Activated T-helper 2 cell treated with anti-CD3 and anti-CD28 coated beads, Interferon-gamma antibody, Interleukin-2, Interleukin-4, amounts not matched to agents 10 μg/mL and 5 μg/mL and 100 μg/mL, durations not matched to agents 14 hours and 24 hours and 36 hours (primary cell): ENCODE measurements at regions not wholly inside any gene's neighbourhood (a gene's known extent, or its start where the extent isn't known, plus 50 kb on each side); places are given as distances from the start of the nearest gene placed in this dataset.
"Not testable (repeated sequence)": the region's sequence is repeated elsewhere in the genome, so short reads cannot be mapped to it uniquely, and the experiment has no call there.

Experiments
- DNase-seq: peaks from one replicate; pipeline ENCODE4 v3.0.0; 2021; ENCODE audit warnings: low spot score
- H3K27ac Mint-ChIP-seq: one replicate; pipeline ENCODE4 v1.8.0; 2021; ENCODE audit warnings: mixed read lengths
- H3K27me3 Mint-ChIP-seq: one replicate; pipeline ENCODE4 v1.8.0; 2021; ENCODE audit warnings: low read depth, mixed read lengths
- H3K36me3 Mint-ChIP-seq: one replicate; pipeline ENCODE4 v1.8.0; 2021; ENCODE audit warnings: low read depth, mixed read lengths
- H3K4me1 Mint-ChIP-seq: one replicate; pipeline ENCODE4 v1.8.0; 2021; ENCODE audit warnings: low read depth, mixed read lengths
- H3K4me3 Mint-ChIP-seq: one replicate; pipeline ENCODE4 v1.8.0; 2021; ENCODE audit warnings: low read depth, mild to moderate bottlenecking, moderate library complexity, mixed read lengths
- H3K9me3 Mint-ChIP-seq: one replicate; pipeline ENCODE4 v1.8.0; 2021; ENCODE audit warnings: mixed read lengths
- intact Hi-C: fragments of 100-400 bp; cut with micrococcal nuclease; formaldehyde crosslinking; loops from one replicate; pipeline ENCODE4 v1.15.1; 2023

DNA sequence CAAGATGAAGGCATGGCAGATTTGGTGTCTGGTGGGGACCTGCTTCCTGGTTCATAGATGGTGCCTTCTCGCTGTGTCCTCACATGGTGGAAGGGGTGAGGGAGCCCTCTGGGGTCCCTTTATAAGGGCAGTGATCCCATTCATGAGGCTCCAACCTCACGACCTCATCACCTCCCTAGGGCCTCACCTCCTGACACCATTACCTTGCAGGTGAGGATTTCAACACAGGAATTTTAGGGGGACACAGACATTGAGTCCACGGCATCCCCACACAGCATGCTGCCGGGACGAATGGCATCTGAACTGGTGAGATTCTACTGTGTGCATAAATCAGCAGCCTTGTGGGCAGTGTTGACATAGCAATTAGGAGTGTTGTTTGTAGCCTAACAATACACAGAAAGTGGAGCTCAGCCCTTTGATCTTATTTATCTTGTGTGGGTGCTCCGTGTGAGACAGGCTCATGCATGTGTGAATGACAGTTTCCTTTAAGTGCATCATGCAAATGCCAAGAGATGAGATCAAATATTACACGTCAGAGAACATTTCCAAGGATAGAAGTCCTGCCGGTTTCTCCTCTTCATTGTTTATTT lies 368.7 kb upstream of the AMELY start:
- H3K9me3 Mint-ChIP-seq: not testable (repeated sequence)

DNA sequence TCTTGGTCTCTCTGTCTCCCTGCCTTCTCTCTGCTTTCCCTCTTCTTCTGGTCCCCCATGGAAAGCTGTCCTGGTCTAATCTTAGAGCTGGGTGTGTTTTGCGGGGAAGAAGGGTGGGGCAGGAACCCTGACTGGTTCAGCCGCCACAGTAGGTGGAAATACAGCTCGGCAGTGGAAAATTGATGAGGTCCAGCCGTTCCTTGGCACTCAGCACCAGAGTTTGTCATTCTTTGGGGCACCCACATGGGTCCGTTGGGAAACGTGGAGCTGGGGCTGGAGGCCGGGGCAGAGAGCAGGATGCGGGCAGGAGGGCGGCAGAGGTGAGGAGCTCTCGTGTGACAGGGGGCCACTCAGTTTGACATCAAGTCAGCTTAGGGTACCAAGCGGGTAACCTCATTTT lies 364.2 kb upstream of the AMELY start:
- no peaks in the 10 kb centered on the region for H3K27me3 Mint-ChIP-seq
- no peaks in the 10 kb centered on the region for H3K9me3 Mint-ChIP-seq
- H3K4me3 Mint-ChIP-seq: peak overlapping the region; percentile 99
- no peak for DNase-seq
- intact Hi-C loops: loop anchor here (2.0 to 5.0 kb wide), 2 partner anchors 15 to 67 kb away; no protein-coding TSS in a partner anchor
- peaks cover 36% of the 10 kb centered on the region for H3K4me1 Mint-ChIP-seq
- peak overlapping the region; percentile 93 for H3K27ac Mint-ChIP-seq
- peaks cover 38% of the 10 kb centered on the region for H3K36me3 Mint-ChIP-seq

More for the DNA sequence above, 368.7 kb upstream of the AMELY start:
- DNase-seq, intact Hi-C loops, H3K27me3 Mint-ChIP-seq: not testable (repeated sequence)
- Mint-ChIP-seq H3K4me3 (peak overlapping the region; percentile 76), H3K36me3 (peaks cover 57% of the 10 kb centered on the region), H3K4me1 (peaks cover 61% of the 10 kb centered on the region), H3K27ac (peak overlapping the region; percentile 88)

DNA sequence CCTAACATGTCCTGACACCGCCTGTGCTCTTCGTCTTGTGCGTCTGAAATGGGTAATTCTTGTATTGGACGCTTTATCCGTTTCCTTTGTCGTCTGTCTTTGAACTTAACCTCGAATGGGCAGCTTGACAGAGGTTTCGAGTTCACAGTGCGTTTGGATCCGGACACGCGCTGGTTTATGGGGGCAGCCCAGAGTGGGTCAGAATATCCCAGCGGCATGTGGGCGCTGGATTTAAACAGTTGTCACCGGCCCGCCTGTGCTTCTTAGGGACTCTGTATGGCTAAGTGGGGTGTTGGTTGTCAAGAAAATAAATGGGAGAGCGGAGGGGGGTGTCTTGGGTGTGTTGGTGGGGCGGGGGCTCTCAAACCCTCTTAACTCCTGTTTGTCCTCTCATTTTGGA lies 363.5 kb upstream of the AMELY start:
- peaks cover 37% of the 10 kb centered on the region for H3K36me3 Mint-ChIP-seq
- no peaks in the 10 kb centered on the region for H3K9me3 Mint-ChIP-seq
- intact Hi-C loops: loop anchor here (2.0 to 5.0 kb wide), 2 partner anchors 16 to 67 kb away; no protein-coding TSS in a partner anchor
- H3K27me3 Mint-ChIP-seq: no peaks in the 10 kb centered on the region
- DNase-seq: no peak
- H3K4me1 Mint-ChIP-seq: peaks cover 32% of the 10 kb centered on the region
- H3K4me3 Mint-ChIP-seq: peak overlapping the region; percentile 99
- peak overlapping the region; percentile 93 for H3K27ac Mint-ChIP-seq

DNA sequence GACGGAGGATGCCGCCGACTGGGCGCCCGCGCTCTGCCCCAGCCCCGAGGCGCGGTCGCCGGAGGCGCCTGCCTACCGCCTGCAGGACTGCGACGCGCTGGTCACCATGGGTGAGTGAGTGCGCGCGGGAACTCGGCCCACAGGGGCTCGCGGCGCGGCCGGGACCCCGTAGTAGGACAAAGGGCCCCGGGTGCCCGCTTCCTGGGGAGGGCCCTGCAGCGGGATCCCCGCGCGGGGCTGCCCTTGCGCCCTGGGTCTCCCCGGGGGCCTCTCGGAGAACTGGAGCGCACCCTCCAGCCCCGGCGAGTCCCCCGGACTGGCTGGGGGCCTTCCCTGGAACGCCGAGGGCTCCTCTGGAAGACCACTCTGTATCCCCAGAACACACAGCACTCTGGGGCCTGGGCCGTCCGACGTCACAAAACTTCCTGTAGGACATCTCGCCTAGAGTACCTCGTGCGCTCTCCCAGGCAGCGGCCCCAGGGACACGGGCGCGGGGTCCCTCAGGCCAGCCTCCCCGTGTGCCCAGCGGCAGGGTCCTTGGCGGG lies 362.9 kb upstream of the AMELY start:
- peak overlapping the region; percentile 99 for H3K4me3 Mint-ChIP-seq
- peaks cover 27% of the 10 kb centered on the region for H3K4me1 Mint-ChIP-seq
- H3K9me3 Mint-ChIP-seq: no peaks in the 10 kb centered on the region
- H3K27me3 Mint-ChIP-seq: no peaks in the 10 kb centered on the region
- intact Hi-C loops: loop anchor here (2.0 to 5.0 kb wide), 2 partner anchors 16 to 53 kb away; no protein-coding TSS in a partner anchor
- DNase-seq: no peak
- H3K27ac Mint-ChIP-seq: peak overlapping the region; percentile 93
- peaks cover 32% of the 10 kb centered on the region for H3K36me3 Mint-ChIP-seq

DNA sequence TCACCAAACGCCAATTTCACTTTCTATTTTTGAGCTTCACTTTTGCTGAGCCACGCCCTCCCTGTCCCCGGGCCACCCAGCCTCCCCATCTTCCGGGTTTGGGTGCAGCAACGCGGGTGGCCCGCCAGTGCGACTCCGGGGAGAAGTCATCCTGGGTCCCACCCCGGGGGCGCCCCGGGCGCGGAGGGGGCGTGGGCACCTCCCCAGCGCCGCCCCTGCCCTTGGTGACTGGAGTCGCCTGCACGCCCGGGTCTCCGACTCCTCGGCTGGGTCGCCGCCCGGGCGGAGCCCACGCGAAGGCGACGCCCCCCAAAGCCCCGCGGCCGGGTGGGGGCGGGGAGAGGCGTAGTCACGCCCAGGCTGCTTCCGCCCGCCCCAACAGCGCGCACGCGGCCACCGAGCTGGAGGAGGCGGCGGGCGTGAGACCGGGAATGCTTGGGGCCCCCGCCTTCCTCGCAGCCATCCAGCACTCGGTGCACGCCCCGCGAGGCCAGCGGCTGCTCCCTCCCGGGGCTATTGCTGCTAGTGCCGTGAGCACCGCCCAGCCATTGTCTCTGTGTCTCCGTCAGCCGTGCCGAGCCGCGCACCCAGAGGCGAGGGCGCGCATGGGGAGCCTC lies 362.1 kb upstream of the AMELY start:
- Mint-ChIP-seq H3K36me3 (peaks cover 27% of the 10 kb centered on the region), H3K27ac (peak overlapping the region; percentile 98), H3K27me3 (no peaks in the 10 kb centered on the region), H3K4me3 (peak overlapping the region; percentile 95), H3K4me1 (peaks cover 20% of the 10 kb centered on the region), H3K9me3 (no peaks in the 10 kb centered on the region)
- intact Hi-C loops: loop anchor here (2.0 to 5.0 kb wide), 2 partner anchors 17 to 54 kb away; no protein-coding TSS in a partner anchor
- DNase-seq: peak; percentile 91

DNA sequence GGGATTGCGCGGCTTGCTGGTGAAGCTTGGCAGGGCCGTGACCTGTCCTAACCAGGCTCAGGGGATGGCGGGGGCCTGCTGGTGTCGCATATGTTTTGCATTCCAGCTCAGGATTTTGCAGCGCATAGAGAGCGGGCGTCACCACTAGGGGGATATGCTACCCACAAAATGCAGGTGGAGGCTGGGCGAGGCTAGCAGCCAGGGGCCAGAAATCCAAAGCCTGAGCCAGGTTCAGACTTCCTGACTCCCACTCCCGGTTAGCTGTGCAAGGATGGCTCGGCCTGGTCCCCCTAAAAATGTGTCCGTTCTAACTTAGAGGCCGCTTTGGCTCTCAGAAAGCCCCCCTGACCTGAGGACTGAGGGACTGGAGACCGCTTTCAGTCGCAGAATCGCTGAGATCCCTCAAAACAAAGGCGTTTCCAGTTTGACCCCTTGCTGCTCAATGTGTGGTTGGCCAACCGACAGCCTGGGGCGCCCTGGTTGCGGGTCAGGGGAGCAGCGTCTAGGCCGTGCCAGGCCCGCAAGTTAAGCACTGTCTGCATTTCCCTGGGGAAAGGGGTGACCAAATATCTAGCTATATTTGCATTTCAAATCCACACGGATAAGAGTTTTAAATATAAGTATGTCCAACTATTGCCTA lies 361.1 kb upstream of the AMELY start:
- intact Hi-C loops: loop anchor here (5.0 kb wide), 1 partner anchor 55 kb away; no protein-coding TSS in a partner anchor
- peak; percentile 33 for DNase-seq
- Mint-ChIP-seq H3K27me3 (no peaks in the 10 kb centered on the region), H3K27ac (peak overlapping the region; percentile 98), H3K4me1 (peaks cover 21% of the 10 kb centered on the region), H3K4me3 (peak overlapping the region; percentile 95), H3K36me3 (peaks cover 24% of the 10 kb centered on the region), H3K9me3 (no peaks in the 10 kb centered on the region)

DNA sequence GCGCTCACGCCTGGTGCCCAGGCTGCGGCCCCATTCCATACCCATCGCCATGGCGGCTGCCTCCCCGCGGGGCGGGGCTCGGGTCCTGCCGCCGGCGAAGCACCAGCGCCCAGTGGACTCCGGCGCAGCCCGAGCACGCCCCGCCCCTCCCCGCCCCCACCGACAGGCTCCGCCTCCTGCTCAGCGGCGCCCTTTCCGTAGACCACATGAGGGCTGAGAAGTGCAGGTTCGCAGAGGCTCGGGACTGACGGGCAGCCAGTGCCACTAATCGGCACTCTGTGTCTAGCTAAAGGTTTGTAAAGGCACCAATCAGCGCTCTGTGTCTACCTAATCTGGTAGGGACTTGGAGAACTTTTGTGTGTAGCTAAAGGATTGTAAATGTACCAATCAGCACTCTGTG lies 352.2 kb upstream of the AMELY start:
- H3K36me3 Mint-ChIP-seq: no peaks in the 10 kb centered on the region
- no peaks in the 10 kb centered on the region for H3K27me3 Mint-ChIP-seq
- intact Hi-C loops: no loop called here
- peaks cover 7% of the 10 kb centered on the region for H3K4me1 Mint-ChIP-seq
- no peaks in the 10 kb centered on the region for H3K9me3 Mint-ChIP-seq
- H3K27ac Mint-ChIP-seq: no peak overlapping the region
- no peak for DNase-seq
- no peak overlapping the region for H3K4me3 Mint-ChIP-seq

DNA sequence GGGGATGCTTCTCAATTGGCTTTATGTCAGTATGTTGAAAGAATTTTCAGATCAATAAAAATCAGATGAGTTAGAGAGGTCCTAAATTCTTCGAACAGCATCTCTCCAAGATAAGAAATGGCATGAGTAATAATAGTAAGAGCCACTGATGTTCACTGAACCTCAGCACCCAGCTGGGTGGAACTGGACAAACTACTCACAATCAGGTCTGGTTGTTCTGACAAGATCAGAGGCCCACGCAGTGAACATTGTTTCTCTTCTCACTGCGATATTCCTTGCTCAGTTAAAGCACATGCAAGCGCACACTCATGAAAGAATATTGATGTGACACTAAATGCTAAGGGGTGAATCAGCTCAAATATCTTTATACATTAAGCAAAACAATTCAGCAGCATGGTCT lies 351.0 kb upstream of the AMELY start:
- Mint-ChIP-seq H3K9me3 (peaks cover 5% of the 10 kb centered on the region), H3K27me3 (no peaks in the 10 kb centered on the region), H3K4me1 (peaks cover 4% of the 10 kb centered on the region), H3K27ac (no peak overlapping the region), H3K36me3 (no peaks in the 10 kb centered on the region), H3K4me3 (no peak overlapping the region)
- no peak for DNase-seq
- intact Hi-C loops: no loop called here

DNA sequence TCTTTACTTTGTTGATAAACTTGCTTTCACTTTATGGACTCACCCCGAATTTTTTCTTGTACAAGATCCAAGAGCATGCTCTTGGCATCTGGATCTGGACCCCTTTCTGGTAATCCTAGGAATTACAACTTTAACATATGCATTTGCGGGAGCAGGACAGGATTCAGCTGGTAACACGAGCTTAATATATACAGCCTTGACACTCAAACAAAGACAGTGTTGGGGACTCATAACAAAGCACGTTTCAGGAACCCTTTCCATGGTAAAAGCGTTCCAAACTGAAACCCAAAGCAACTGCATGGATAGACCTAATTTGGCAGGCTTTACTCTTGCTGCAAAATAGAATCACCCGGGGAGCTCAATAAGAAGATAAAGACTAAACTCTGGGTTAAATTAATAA lies 349.7 kb upstream of the AMELY start:
- Mint-ChIP-seq H3K27ac (no peak overlapping the region), H3K4me3 (no peak overlapping the region), H3K4me1 (peaks cover 4% of the 10 kb centered on the region), H3K9me3 (peaks cover 11% of the 10 kb centered on the region), H3K27me3 (no peaks in the 10 kb centered on the region), H3K36me3 (peaks cover 4% of the 10 kb centered on the region)
- intact Hi-C loops: no loop called here
- DNase-seq: no peak

DNA sequence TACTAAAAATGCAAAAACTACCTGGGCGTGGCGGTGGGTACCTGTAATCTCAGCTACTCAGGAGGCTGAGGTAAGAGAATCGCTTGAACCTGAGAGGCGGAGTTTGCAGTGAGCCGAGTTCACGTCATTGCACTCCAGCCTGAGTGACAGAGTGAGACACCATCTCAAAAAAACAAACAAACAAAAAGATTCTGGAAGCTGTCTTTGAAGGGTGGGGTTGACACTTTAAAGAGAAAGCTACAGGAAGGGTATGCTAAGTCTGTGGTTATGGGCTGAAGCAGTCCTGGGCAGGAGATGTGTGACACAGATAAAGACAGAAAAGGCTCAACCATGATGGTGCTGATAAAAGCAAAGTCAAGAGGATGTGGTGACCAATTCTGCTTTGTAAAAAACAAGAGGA lies 328.5 kb upstream of the AMELY start:
- H3K4me3 Mint-ChIP-seq: peak overlapping the region; percentile 17
- DNase-seq: peak; percentile 60
- peaks cover 34% of the 10 kb centered on the region for H3K4me1 Mint-ChIP-seq
- H3K27me3 Mint-ChIP-seq: no peaks in the 10 kb centered on the region
- H3K9me3 Mint-ChIP-seq: peaks cover 16% of the 10 kb centered on the region
- peaks cover 12% of the 10 kb centered on the region for H3K36me3 Mint-ChIP-seq
- intact Hi-C loops: no loop called here
- peak overlapping the region; percentile 85 for H3K27ac Mint-ChIP-seq

DNA sequence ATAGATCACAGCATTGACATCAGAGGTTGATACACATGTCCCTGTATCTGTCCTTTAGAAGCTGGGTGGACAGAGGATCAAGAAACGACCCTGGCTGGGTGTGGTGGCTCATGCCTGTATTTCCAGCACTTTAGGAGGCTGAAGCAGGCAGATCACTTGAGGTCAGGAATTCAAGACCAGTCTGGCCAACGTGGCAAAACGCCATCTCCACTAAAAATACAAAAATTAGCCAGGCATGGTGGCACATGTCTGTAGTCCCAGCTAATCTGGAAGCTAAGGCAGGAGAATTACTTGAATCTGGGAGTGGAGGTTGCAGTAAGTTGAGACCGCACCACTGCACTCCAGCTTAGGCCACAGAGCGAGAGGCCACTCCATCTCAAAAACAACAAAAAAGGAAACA lies 300.4 kb upstream of the AMELY start:
- Mint-ChIP-seq H3K4me3 (no peak overlapping the region), H3K27me3 (no peaks in the 10 kb centered on the region), H3K4me1 (peaks cover 1% of the 10 kb centered on the region), H3K9me3 (no peaks in the 10 kb centered on the region), H3K27ac (no peak overlapping the region), H3K36me3 (no peaks in the 10 kb centered on the region)
- DNase-seq: no peak
- intact Hi-C loops: no loop called here

DNA sequence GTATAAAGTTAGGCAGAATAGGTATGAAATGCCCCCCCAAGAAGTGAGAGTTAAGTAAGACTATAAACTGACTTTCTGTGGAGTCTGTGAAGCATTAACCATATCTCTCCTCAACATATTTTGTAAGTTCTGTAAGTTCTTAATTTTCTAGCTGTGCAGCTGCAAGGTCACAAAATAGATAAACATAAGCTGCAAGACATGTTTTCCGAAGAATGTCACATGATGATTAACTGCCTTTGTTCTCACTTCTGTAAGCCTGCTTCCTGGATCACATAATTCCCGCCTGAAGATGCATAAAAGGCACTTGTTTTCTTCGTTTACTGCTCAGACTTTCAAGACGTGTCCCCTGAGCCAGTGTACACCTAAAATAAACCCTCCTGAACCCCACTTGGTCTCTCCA lies 292.9 kb upstream of the AMELY start:
- H3K27me3 Mint-ChIP-seq: no peaks in the 10 kb centered on the region
- H3K4me3 Mint-ChIP-seq: no peak overlapping the region
- H3K4me1 Mint-ChIP-seq: no peaks in the 10 kb centered on the region
- no peak for DNase-seq
- no peaks in the 10 kb centered on the region for H3K36me3 Mint-ChIP-seq
- H3K9me3 Mint-ChIP-seq: no peaks in the 10 kb centered on the region
- no peak overlapping the region for H3K27ac Mint-ChIP-seq
- intact Hi-C loops: no loop called here

DNA sequence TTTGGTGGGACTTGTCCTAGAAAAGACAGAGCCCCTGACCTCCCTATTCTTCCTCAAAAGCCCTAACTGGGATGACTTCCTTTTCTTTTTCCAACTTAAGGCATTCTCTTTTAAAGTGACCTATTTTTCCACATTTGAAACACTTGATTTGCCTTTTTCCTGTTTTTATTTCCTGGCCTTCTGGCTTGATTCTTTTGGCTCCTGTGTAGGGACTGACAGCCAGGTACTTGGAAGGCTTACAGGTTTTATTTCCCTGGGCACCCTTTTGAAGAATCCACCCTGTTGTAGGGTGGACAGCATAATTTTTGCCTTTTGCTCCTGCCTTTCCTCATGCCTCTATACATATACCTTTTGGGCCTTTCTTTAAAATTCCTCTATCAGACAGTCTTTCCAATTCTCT lies 271.0 kb upstream of the AMELY start:
- no peak for DNase-seq
- Mint-ChIP-seq H3K9me3 (peaks cover 21% of the 10 kb centered on the region), H3K4me3 (no peak overlapping the region), H3K4me1 (no peaks in the 10 kb centered on the region), H3K27ac (no peak overlapping the region), H3K36me3 (peaks cover 6% of the 10 kb centered on the region), H3K27me3 (no peaks in the 10 kb centered on the region)
- intact Hi-C loops: no loop called here
